HG03135 (cell line): ENCODE measurements at regions not wholly inside any gene's neighbourhood (a gene's known extent, or its start where the extent isn't known, plus 50 kb on each side); places are given as distances from the start of the nearest gene placed in this dataset.
"Not testable (repeated sequence)": the region's sequence is repeated elsewhere in the genome, so short reads cannot be mapped to it uniquely, and the experiment has no call there.

Experiments used
- ATAC-seq: cut with Tn5 transposase; IDR thresholded peaks from one replicate; pipeline ENCODE4 v1.9.1; 2021; ENCODE audit warnings: mild to moderate bottlenecking, moderate library complexity; ENCODE audit not compliant: unreplicated experiment

DNA sequence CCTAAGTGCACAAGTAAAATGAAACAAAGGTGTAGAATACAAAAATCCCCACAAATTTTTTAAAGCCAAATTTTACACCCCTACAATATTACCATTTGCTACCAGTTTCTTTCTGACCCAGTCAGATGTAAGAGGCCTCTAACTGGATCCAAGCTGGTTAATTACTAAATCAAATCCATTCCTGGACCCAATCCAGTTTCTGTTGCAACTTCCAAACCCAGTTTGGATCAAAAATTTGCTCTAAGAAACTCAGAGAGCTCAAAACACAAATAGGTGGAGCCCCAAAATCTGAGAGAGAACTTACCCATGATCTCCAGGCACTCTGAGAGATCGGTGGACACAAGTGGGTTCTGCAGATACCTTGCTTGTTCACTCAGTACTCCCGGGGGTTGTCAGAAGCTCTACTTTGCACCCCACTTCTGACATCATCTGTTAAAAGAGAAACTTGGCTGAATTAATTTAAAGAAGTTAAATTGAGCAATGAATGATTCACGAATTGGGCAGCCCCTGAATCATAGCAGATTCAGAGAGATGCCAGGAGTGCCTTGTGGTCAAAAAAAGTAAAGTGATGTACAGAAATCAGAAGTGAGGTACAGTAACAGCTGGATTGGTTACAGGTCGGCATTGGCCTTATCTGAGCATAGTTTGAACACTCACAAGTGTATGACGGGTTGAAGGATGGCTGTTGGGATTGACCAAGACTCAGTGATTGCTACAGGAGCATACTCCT is 448.0 kb downstream of the KCNT2 start:
- no peak for ATAC-seq

DNA sequence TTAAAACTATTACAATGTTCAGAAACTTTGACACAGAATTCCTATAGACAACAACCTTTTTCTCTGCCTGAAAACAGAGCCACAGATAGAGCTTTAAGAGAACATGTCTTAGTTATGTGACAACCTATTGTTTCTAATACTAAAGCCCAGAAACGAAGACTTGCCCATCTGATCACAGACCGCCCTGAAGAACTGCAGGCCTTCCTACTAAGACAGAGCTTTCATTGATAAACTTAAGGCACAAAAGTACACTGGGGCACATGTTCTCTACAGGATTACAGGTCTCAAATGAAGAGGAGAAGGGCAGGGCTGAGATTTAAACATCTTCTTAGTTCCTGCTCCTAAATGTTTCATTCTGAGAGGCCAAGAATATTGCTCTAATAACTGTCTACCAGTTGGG is 452.7 kb downstream of the KCNT2 start:
- no peak for ATAC-seq

DNA sequence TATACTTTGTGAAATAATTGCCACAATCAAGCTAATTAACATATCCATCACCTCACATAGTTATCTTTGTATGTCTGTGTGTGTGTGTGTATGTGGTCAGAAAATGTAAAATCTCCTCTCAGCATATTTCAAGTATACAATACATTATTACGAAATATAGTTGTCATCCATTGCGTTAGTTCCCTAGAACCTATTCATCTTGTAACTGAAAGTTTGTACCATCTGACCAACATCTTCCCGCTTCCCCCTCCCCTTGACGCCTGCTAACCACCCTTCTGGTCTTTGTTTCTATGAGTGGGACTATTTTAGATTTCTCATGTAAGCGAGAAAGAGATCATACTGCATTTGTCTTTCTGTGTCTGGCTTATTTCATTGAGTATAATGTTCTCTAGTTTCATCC is 455.3 kb downstream of the KCNT2 start:
- ATAC-seq = no peak

DNA sequence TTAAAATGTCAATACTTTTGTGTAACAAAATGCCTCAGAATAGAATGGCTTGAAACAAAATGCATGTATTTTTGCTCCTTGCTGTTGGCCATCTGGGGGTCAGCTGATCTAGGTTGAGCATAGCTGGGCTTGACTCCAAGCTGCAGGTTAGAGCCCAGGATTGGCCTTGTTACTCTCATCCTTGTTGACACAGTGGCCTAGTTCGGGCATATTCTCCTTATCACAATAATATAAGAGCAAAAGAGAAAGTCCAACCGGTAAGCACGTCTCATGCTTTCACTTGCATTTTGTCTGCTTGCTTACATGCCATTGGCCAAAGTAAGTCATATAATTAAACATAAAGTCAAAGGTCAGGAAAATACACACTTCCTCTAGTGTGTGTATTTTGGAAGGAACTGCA is 456.2 kb downstream of the KCNT2 start:
- ATAC-seq = no peak

DNA sequence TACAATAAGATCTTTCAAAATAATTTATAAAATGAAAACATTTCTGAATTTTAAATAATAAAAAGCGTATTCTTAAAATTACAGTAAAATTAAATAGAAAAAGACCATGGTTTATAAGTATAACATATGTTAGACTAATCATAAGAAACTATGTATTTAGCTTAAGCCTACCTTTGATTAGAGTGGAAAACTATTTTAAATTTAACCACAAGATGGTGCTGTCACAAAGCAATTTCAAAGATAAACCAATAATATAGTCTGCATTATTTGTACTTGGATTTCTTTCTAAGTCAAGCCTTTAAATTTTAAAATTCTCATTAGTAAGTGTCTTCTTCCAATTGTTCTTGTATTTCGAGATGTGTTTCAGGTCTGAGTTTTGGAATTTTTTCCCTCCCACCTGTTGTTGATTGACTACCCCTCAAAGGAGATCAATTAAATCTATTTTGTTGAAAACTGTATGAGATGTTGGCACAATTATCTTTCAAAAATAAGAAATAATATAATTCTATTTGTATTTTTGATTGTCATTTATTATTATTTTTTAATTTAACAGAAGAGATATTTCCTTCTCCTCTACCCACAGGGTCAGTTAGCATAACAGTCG is 459.8 kb downstream of the KCNT2 start:
- peak; percentile 52 for ATAC-seq

DNA sequence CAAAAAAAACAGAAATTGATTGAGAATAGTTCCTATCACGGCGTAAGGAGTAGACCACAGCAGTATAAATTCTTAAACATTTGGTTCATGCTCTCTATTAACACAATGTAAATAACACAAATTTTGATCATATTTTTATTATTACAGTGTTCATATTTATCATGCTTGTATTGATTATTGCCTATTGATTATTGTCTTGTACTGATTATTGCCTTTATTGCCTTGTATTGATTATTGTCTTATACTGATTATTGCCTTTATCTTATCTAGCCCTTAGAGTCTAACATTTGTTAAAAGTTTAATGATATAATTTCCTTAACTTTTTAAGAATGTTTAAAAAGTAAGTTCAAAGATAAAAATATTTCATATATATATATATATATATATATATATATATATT is 460.7 kb downstream of the KCNT2 start:
- no peak for ATAC-seq

DNA sequence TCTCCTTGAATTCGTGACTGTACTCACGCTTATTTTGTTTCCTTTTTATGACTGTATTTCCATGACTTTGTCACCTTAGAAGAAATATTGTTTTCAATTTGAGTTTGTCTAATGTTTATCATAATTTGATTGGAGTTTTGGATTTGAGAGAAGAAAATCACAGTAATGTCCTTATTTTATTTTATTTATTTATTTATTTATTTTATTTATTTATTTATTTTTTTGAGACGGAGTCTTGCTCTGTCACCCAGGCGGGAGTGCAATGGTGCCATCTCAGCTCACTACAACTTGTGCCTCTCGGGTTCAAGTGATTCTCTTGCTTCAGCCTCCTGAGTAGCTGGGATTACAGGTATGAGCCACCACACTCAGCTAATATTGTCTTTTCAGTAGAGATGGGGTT is 463.1 kb downstream of the KCNT2 start:
- not testable (repeated sequence) for ATAC-seq

DNA sequence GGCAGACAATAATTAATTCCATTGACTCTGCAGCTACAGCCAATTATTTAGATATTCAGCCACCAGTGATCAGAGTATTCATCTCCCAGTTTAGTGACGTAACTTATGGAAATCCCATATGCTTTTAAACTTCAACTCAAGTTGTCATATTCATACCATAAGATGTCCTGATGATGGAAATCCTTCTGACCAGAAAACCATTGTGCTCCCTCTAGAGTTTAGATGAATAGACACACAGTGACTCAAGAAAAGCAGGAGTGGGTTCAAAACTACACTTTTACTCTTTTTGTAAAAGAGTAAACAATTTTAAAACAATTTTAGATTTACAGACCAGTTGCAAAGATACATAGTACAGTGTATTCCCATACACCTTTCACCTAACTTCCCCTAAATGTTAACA is 463.7 kb downstream of the KCNT2 start:
- ATAC-seq = no peak

DNA sequence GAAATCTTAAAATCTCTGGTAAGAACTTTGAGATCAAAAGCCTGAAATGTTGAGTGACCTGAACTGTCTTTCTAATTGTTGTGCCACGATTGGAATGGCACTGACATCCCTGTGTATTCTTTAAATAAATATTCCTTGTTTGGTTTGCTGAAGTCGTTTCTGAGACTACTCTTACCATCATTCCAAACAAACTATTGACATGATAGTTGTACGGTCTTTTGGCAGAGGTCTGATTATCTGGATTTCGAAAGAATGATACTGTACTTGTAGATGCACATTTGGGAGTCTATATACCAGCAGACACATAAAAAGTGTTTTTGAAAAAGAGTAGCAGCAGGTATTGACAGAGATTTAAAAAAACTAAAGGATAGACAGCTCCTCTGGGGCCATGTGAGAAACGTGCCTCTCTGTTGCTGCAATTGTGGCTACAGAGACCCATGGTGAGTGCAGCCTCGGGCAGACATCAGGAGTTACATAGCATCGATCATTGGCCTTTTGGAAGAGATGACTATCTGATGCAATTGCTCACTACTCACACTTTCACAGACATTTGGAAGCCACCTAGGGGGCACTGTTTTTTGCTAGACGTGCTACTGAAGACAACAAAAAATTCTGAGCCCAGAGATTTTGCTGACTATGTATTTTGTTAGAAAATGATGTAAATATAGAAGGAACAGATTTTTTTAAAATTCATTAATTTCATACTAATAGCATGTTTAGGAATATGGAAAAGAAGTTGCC is 464.5 kb downstream of the KCNT2 start:
- no peak for ATAC-seq

DNA sequence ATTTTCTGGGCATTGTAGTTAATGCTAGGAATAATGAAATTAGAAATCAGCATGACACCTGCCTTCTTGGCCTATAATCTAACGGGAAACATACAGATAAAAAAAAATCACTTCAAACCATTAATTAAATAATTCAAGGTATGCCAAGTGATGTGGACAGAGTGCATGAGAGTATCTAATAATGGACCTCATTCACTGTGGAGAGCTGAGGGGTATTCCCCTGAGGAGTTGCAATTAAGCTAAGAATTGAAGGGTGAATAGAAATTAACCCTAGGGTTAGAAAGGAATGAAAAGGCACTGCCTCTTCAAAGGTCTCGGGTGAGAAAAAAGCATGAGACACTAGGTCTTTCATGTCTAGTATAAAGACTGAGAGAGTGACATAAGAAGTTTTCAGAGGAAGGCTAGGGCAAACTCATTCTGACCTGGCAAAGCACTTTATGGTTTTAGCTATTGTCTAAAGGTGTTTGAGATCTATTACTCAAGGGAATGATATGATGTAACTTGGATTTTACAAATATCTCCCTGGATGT is 466.1 kb downstream of the KCNT2 start:
- ATAC-seq = no peak

DNA sequence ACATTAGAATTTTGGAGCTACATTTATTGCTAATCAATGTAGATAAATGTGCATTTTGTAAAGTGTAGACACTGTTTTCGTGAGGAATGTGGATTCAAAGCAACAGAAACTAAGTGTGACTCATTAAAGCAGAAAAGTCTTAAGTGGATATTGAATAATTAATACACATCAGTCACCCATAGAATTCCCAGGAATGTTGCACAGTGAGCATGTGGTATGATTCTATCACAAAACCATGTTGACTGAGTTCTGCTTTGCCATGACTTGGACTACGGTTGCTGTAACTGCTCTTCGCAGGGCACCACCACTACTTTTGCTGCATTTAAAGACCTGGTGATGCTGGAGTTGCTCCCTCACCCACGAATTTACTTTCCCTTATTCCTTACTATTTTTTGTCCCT is 471.8 kb downstream of the KCNT2 start:
- no peak for ATAC-seq

DNA sequence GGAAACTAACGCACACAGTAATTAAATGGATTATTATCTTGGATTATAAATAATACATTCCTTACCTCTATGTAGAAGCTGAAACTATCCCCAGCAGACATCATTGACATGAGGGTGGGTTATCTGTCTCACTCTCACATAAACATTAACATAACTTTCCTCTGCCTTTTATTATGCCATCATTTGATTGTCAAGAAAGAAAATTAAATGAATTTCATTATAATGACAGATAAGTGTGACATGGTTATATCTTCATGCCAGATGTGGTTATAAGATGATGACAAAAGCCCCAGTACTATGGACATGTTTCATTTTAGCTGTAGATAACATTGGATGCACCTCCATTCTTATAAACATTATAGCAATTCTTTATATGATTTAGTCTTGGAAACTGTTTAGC is 476.5 kb downstream of the KCNT2 start:
- no peak for ATAC-seq

DNA sequence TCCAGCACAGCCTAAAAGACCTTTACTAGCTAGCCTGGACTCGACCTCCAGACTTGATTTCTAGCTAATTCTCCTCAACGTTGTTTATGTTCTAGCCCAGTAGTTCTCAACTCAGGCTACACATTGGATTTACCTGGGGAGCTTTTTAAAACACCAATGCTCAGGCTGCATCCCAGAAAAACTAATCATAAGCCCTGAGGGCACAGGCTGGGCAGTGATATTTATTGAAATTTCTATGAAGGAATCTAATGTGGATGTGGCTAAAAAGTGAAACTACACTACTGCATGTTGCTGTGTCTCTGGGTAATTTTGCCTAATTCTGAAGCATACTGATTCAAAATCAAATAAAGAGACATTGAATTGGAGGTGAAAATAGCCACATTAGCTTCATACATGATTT is 479.4 kb downstream of the KCNT2 start:
- no peak for ATAC-seq

DNA sequence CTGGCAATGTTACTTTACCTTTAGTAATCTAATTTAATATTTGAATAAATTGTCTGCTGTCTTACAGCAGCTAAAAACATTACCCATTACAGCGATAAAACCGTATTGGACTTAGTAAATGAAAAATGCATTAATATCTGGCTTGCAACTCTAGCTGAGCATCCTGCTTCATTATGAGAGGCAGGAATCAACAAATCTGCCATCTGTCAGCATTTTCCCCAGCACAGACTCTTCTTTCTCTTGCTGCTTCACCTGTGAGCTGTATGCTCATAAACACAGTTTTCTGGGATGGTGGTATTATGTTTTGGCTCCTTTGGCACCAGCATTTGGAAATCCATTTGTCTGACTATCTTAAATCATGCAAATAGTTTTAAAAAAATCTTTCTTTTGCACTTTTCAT is 487.1 kb downstream of the KCNT2 start:
- ATAC-seq = no peak

DNA sequence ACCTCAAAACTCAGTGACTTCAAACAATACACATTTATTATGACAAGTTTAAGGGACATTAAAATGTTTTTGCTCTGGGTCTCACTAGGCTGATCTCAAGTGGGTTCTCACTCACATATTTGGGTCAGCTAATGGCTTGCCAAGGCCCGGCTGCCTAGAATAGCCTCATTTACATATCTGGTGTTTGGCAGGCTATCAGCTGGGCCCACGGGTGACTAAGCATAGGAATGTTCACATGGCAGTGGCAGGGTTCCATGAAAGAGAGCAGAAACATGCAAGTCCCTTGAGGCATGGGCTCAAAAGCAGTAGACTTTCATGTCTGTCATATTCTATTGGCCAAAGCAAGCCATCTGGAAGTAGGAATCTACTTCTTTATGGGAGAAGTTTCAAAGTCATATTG is 492.6 kb downstream of the KCNT2 start:
- ATAC-seq = no peak

DNA sequence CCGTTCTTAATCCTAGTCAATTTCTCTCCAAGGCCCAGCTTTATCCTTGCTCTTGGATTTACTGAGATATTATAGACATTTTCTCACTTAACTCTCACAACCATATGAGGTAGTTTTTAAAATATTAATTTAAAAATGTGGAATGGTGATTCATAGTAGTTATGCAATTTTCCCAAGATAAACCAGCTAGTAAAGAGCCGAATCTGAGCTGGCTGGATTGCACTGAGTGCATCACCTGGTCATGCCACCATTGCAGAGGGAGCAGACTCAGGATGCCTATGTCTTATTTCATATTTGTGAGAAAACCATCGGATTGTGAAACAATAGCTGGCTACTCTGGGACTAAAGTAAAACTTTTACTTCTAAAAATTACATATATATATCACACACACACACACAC is 494.0 kb downstream of the KCNT2 start:
- no peak for ATAC-seq

DNA sequence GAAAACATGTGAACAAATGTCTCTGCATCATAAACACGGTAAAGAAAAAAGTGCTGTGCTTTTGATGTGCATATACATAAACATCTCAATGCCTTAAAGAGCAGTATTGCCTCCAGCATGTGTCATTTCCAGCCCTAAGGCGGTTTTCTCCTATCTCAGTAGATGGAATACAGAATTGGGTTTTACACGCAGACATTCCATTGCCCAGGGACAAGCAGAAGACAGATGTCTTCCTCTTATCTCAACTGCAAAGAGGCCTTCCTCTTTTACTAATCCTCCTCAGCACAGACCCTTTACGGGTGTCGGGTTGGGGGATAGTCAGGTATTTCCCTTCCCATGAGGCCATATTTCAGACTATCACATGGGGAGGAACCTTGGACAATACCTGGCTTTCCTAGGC is 499.2 kb downstream of the KCNT2 start:
- ATAC-seq = not testable (repeated sequence)

DNA sequence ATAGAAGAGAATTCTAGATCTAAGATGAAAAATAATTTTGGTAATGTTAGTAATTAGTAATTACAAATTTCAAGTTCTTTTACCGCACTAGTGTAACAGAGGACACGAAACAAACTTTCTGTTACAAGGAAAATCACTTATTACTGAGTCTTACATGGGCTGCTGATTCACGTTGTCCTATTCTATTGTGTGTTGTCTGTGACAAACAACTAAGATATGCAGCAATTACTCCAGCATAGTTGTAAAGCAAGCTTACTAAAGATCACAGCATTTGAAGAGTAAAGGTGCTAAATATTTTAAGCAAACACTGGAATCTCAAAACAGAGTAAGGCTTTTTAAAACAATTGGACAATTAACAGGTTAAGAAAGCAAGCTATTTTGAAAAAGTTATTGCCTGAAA is 502.3 kb downstream of the KCNT2 start:
- ATAC-seq = no peak

DNA sequence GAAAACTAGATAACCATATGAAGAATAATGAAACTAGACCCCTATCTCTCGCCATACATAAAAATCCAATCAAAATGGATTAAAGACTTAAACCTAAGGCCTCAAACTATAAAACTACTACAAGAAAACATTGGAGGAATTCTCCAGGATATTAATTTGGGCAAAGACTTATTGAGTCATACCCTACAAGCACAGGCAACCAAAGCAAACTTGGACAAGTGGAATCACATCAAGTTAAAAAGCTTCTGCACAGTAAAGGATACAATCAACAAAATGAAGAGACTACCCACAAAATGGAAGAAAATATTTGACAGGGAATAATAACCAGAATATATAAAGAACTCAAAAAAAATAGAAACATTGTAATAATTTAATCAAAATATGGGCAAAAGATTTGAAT is 505.4 kb downstream of the KCNT2 start:
- no peak for ATAC-seq

DNA sequence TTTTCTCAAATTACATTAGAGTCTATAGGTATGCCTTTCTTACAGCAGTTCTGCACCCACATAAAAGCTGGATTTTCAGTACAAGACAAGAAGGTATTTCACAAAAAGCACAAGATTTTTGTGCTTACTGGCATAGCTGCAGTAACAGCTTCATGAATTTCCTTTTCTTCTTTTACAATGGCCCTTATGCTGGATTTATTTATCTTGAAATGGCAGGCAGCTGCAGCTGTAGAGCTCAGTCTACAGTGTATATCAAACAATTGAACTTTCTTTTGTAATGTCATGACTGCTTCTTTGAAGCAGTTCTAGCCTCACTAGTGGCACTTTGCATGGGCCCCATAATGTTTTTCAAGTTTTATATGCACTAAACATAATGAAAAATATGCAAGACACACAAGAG is 510.2 kb downstream of the KCNT2 start:
- no peak for ATAC-seq

DNA sequence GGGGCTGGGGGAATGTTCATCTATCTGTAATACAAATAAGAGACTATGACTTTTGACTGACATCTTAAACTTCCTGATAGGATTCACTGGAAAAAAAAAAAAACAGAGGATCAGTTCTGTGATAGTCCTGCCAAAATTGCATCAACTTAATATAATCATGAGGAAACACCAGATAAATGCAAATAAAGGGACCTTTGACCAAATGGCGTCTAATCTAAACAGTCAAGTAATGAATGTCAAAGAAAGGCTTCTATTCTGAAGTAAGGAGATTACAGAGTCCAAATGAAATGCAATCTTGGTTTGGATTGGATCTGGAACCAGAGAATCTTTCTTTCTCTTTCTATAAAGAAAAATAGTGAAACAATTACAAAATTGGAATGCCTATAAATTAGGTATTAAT is 513.4 kb downstream of the KCNT2 start:
- ATAC-seq = no peak
